ENCODE measurements at regions not wholly inside any gene's neighbourhood (a gene's known extent, or its start where the extent isn't known, plus 50 kb on each side); places are given as distances from the start of the nearest gene placed in this dataset.

GRCh38 chr18:60060026-60060425 lies 160.2 kb downstream of the PMAIP1 start:
- no peak for TF ChIP-seq CTCF (IDR thresholded peaks at IDR 0.05)
- no peak for TF ChIP-seq POLR2A (IDR thresholded peaks at IDR 0.05)
